ENCODE measurements at regions not wholly inside any gene's neighbourhood (a gene's known extent, or its start where the extent isn't known, plus 50 kb on each side); places are given as distances from the start of the nearest gene placed in this dataset.

- in situ Hi-C loops (cut with MboI; ENCODE audit: low sequenced_read_pairs): no loop called here
Observed at GRCh38 chr14:60356906-60357550, 108.0 kb downstream of the PPM1A start.

More at GRCh38 chr14:60356906-60357550, 108.0 kb downstream of the PPM1A start:
- no peak overlapping the region for H3K9ac ChIP-seq (ENCODE audit: low read depth, low read length)
- H2BK20ac ChIP-seq (ENCODE audit: low read depth, low read length): no peak overlapping the region
- intact Hi-C loops (cut with micrococcal nuclease) (no loop called here), dilution Hi-C loops (cut with HindIII; ENCODE audit: low sequenced_read_pairs, unreplicated experiment) (no loop called here)
- H3K27me3 ChIP-seq (ENCODE audit: control insufficient read depth, insufficient read depth, low read length): peaks cover 16% of the 10 kb centered on the region
- no peak overlapping the region for H3K4ac ChIP-seq (ENCODE audit: low read depth, low read length)
- H3K9me1 ChIP-seq (ENCODE audit: insufficient read depth, low read length): no peaks in the 10 kb centered on the region
- no peak overlapping the region for H3K18ac ChIP-seq (ENCODE audit: low read depth, low read length)
- no TSS peak for BruUV-seq (replicated peaks)
- ChIA-PET POLR2A (ENCODE audit: unreplicated experiment) (no interaction called here), CTCF (no interaction called here)
- H3K79me1 ChIP-seq (ENCODE audit: low read depth in 1 of 2, low read length in 2 of 2): no peaks in the 10 kb centered on the region
- H2BK5ac ChIP-seq (ENCODE audit: low read depth, low read length, poor library complexity, severe bottlenecking): no peak overlapping the region
- no peak overlapping the region for H3K14ac ChIP-seq (replicated peaks; ENCODE audit: low read depth, low read length)
- no peak overlapping the region for H3K4me3 ChIP-seq (ENCODE audit: insufficient read depth, low read depth, low read length)
- H3K9me3 ChIP-seq (ENCODE audit: control insufficient read depth, insufficient read depth, low read length): no peaks in the 10 kb centered on the region
- no peak overlapping the region for H2AK9ac ChIP-seq (replicated peaks; ENCODE audit: low read depth, low read length, poor library complexity)
- H3K4me2 ChIP-seq (ENCODE audit: low read depth, low read length): no peak overlapping the region
- no peaks in the 10 kb centered on the region for H3K4me1 ChIP-seq (ENCODE audit: control insufficient read depth, insufficient read depth, low read length)
- H3K36me3 ChIP-seq (ENCODE audit: control insufficient read depth, insufficient read depth, low read length): no peaks in the 10 kb centered on the region
- H3K23ac ChIP-seq (ENCODE audit: low read depth, low read length): no peak overlapping the region
- H4K20me1 ChIP-seq (ENCODE audit: insufficient read depth, low read length): no peaks in the 10 kb centered on the region
- no peak for ATAC-seq (ENCODE audit: low read depth)
- no peak overlapping the region for H2AK5ac ChIP-seq (ENCODE audit: low read depth, low read length)
- no peak overlapping the region for H3K27ac ChIP-seq (ENCODE audit: insufficient read depth, low read length)
- no CpG with 5 or more reads among the region's 10 CpGs for WGBS, 2 experiments (ENCODE audit: extremely low coverage in 2 of 2, insufficient read length in 1 of 2)
- H2AFZ ChIP-seq (replicated peaks; ENCODE audit: low read length, poor library complexity): no peak overlapping the region
- TF ChIP-seq ELK1 (IDR thresholded peaks at IDR 0.05; ENCODE audit: borderline replicate concordance, low read depth, low read length) (no peak), MXI1 (IDR thresholded peaks at IDR 0.05; ENCODE audit: borderline replicate concordance, low read depth, low read length) (no peak), BHLHE40 (IDR thresholded peaks at IDR 0.05; ENCODE audit: low read depth, low read length) (no peak), CTCF (conservative IDR thresholded peaks at IDR 0.05; ENCODE audit: low read depth, low read length) (no peak), USF2 (IDR thresholded peaks at IDR 0.05; ENCODE audit: low read depth, low read length) (no peak)
- H4K8ac ChIP-seq (ENCODE audit: low read depth in 2 of 2, low read length in 2 of 2): no peak overlapping the region
- no peak overlapping the region for H3K56ac ChIP-seq (ENCODE audit: extremely low read depth, insufficient read depth, low read length)
- H2BK15ac ChIP-seq (ENCODE audit: low read depth, low read length): no peak overlapping the region
- H4K5ac ChIP-seq (ENCODE audit: low read depth, low read length): no peak overlapping the region
- no peak overlapping the region for H4K91ac ChIP-seq (ENCODE audit: insufficient read depth, low read depth, low read length)
- H2BK120ac ChIP-seq (ENCODE audit: low read depth, low read length): no peak overlapping the region
- DNase-seq: no peak
